NCI-H1930 (cell line): ENCODE measurements at regions not wholly inside any gene's neighbourhood (a gene's known extent, or its start where the extent isn't known, plus 50 kb on each side); places are given as distances from the start of the nearest gene placed in this dataset.

ENCODE experiments used
- DNase-seq, 2 experiments: peaks; one replicate each; lab custom pipeline; 2025; lab: John Stamatoyannopoulos, UW

GRCh38 chr1:98203466-98203865, 282.6 kb upstream of the DPYD start:
- DNase-seq: no peak

- no peak for DNase-seq
Observed at GRCh38 chr1:98201666-98202081, 280.8 kb upstream of the DPYD start.

DNA sequence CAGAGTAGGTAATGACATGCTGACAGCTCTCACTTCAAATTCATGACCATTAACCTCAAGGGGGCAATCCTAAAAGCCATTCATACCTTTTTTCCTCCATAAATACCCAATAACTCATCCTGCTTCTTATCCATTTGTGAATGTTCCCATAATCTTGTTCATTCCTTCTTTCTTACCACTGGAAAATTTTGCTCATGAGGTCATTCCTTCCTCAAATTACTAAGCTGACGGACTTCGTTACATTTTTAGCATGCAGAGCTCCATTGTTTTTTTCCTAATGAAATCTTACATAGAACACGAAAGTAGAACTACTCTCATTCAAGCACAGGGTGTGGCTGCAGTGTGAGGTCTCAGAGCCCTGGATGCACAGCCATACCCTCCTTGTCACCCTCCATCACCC, 276.5 kb upstream of the DPYD start:
- DNase-seq: no peak

DNA sequence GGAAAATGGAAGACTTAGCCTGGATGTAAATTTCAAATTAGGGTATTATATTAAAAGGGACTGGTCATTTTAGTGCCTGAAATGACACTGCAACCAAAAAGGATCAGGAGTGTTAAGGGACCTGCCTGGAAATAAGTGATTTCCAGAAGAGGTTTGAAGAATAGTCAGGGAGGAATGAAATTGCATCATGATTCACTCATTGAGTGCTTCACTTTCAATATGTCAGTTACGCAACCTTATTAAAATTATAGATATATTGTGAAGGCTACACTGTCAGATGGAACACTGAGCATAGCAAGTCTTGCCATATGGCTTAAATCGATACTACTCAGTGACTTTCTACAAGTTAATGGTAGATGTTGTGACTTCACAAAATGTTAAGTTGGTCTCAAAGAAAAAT, 275.2 kb upstream of the DPYD start:
- DNase-seq: no peak

DNA sequence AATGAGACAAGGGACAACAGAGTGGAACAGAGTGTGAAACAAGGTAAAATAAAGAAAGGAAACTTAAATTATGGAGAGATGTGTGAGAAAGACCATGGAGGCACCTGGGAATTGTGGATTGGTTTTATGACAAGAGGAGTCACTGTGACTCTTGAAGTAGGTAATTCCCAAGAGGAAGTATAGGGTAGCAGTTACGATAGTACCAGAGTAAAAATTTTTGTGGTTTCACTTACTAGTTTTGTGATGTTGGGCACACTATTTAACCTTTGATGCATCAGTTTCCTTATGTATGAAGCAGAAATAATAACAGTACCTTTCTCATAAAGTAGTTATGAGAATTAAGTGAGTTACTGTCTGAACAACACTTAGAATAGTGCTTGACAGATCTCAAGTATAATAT, 267.9 kb upstream of the DPYD start:
- no peak for DNase-seq

DNA sequence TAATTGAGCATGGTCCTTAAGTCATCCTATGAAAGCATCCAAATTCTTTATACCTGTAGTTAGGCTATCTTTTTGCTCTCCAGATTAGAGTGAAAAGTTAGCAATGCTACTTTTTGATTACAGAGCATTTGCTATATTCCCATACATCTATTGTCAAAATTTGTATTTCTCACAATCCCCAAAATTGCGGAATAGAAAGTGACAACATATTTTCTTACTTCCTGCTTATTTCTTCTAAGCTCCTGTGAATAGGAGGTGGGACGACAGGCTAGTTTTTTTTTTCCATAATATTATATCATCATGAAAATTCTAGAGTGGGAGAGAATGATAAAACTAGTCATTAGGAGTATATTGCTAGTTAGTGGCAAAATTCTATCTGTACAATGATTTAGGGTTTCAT, 264.0 kb upstream of the DPYD start:
- no peak for DNase-seq

DNA sequence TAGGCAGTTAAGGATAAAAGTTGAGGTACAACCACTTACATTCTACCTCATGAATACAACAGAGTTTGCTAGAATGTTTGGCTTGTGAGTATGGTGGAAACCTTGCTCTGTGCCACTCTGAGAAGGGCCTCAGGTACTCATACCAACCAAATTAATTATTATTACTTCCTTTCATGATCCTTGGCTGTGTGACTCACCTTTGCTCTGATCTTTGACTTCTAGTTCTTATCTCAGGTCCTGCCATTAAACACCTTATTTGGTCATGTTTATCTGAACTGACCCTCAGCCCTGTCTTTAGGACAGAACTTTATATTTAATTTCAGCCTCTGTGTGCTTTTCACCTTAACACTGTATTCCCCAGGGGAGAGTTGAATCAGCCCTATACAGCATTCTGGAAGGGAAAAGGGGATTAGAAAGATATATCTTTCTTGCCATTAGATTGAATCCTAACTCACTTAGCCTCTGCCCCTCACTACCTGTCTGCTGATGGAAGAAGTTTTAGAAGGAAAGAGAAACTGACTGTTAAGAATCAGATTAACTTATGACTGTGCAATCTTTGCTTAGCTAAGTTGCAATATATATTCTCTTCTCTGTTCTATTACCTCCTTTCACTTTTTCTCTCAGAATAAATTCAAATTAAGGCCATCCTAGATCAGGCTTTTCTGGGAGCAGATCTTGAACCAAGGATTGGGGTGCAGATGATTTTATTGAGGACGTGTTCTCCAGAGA, 260.4 kb upstream of the DPYD start:
- no peak for DNase-seq

- DNase-seq: no peak
Observed at GRCh38 chr1:98179151-98179773, 258.4 kb upstream of the DPYD start.

- no peak for DNase-seq
Observed at GRCh38 chr1:98177751-98178150, 256.9 kb upstream of the DPYD start.

DNA sequence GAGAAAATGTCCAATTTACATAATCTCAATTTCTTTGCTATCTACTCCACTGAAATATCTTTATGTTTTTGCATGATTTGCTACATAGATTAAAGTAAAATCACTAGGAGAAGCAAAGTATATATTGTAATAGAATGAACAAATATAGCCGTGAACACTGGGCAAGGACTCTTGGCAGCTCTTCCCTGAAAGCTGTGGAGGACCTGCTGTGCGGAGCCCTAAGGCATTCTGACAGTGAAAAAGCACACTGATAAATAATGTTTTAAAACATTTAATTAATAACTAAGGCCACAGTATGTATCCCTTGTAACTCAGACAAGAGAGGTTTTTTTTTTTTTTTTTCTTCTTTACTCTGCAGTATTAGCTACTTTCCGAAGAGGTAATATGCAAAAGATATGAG, 256.1 kb upstream of the DPYD start:
- no peak for DNase-seq

DNA sequence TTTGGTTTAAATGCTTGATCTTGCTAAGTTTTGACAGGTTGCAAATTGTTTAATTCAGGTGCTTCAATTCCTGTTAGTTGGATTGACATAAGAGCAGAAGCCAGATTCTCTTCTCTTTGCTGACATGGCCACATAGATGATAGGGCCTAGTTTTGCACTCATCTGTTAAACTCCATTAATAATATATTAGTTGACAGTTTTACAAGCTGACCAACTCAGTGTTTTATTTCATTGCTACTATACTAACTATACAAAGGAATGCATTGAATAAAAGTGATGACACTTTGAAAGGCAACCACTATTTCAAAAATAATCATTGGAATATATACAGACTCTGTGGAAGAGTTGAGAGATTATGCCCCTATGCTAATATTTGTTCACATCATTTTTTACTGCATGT, 255.6 kb upstream of the DPYD start:
- DNase-seq: no peak

DNA sequence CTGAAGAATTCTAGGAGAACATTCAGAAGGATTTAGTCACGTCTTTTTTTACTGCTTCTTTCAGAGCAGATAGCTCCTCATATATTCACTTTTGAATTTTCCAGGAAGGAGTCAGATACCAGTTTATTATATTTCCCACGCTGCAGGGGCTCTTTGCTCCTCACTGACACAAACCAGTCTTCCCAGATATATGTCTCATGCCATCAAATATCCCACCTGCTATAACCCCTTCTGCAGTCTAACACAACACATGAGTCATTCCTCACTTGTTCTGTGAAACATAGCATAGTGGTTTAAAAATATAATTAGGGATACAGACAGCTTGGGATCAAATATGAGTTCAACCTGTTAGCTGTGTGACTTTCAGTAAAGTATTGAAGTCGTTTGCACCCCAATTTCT, 251.7 kb upstream of the DPYD start:
- no peak for DNase-seq

DNA sequence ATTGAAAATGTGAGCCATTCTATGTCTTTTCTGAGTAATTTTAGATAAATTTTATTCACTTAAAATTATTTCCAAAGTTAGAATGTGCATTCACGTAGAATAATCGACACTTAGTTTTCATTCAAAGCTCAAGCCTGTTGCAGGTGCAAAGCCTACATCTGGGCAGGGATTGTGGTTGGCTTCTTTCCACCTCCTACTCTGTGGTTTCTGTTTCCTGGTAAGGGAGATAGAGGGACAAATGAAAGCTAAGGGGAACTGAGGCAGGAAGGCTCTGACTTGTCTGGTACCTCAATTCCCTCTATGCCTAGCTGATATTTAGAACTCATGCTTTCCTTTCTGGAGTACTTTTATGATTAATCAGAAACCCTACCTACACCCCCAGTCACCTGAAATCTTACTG, 251.2 kb upstream of the DPYD start:
- no peak for DNase-seq

DNA sequence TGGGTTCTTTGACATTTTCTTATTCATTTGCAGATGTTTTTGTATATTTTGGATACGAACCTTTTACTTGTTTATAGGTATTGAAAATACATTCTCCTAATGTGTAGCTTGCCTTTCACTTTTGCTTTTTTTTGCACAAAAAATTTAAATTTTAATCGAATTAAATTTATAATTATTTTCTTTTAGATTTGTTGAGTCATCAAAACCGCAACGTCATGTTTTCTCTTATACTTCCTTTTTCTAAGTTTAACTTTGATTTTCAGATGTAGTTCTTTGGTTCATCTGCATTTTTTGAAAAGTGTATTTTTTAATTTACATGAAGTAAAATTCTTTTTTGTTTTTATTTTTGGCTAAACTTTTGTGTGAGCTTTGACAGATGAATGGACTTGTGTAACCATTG, 243.7 kb upstream of the DPYD start:
- no peak for DNase-seq

GRCh38 chr1:98157524-98158313, 236.9 kb upstream of the DPYD start:
- DNase-seq: no peak

DNA sequence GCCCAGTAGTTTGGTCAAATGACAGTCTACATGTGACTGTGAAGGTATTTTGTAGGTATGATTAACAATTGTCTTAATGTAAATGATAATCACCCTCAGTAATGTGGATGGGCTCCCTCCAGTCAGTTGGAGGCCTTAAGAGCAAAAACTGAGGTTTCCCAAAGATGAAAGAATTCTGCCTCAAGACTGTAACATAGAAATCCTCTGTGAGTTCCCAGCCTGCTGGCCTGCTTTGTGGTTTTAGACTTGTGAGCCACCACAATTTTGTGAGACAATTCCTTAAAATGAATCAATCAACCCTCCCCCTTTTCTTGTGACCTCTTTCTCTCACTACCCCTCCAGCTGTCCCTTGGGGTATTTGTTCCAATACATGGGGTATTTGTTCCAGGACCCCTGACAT, 226.4 kb upstream of the DPYD start:
- no peak for DNase-seq

- no peak for DNase-seq
Observed at GRCh38 chr1:98145655-98146054, 224.8 kb upstream of the DPYD start.

DNA sequence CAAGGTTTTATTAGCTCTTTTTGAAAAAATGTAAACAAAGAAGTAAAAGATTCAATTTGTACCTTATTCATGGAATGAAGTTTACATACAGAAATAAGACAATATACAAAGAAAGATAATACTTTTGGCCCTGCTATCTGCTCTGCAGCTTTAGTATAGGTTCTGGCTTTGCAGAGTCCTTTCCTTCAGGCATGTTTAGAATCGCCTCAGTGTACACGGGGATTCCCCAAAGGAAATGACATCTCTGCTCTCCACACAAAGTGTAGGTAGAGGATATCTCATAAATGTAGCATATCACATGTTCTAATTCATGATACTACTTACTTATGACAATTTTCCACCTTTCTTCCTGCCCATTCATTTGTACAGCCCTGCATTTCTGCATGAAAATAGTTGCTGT, 222.6 kb upstream of the DPYD start:
- DNase-seq: no peak

DNA sequence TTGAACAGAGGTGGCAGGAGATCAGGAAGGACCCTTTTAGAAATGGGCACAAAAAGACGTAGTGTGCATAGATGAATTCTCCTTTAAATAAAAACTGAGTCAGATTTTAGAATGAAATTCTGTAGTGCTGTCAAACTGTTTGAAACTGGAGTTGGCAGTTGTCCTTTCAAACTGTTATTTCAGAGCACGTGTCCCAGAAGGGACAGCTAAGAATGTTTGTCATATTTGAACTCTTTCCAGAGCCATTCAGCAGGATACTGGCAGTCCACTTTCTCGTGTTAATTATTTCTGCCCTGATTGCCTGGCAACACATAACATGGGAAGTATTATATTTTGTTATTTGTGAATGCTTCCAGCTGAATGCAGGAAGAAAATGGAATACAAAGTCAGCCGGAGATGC, 212.3 kb upstream of the DPYD start:
- DNase-seq: no peak

- no peak for DNase-seq
Observed at GRCh38 chr1:98130408-98130807, 209.6 kb upstream of the DPYD start.

DNA sequence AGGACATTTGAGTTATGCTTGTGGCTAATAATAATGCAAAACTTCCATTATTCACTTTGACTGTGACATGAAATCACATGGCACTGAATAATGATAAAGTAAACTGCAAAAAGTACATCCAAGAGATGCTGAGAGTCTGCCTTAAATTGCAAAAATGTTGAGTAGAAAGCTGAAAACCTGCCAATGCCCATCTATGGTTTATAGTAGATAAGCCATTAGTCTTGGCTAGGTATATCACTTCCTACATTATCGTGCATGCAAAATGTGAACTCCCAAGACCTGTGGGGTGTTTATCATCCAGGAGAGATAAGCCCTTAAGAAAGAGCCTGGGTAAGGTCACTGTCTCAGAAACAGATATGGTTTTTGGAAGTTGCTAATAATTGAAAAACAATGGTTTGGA, 208.7 kb upstream of the DPYD start:
- DNase-seq: no peak

DNA sequence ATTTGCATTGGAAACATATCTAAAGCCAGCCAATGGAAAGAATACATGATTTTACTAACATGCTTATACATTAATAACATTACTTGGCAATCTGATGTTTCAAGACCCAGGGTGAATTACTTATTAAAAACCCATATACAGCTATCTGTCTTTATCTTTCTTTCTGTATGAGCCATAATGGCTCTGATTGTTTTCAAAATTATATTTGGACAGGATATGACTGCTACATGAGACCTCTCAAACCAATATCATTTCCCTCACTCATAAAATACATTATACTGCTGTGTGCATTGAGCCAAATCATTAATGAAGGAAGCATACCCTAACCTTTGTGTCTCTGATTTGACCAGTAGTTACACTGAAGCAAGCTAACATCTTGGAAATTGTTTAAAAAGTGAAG, 205.9 kb upstream of the DPYD start:
- DNase-seq: no peak

GRCh38 chr1:98121646-98122045, 200.8 kb upstream of the DPYD start:
- DNase-seq: no peak
